ENCODE measurements at regions not wholly inside any gene's neighbourhood (a gene's known extent, or its start where the extent isn't known, plus 50 kb on each side); places are given as distances from the start of the nearest gene placed in this dataset.

DNA sequence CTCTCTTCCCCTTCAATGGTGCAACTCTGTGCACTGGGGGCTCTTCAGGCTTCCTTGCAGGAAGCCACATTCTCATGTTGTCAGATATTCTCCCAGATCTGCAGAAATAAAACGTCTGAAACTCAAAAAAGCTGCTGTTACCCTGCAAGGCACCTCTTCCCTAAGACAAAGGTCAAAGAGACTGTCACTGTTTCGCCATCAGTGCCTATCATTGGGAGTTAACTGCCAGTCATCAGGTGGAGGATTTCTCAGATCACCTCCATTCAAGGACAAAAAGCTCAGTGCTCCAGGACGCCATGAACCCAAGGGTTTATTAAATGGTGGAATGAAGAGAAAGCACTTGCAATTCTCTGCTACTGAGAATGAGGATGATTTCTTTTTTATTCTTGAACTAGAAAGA, 144.6 kb upstream of the PALS2 start:
- no peak for TF ChIP-seq ZNF565 (CRISPR knock-in tag; conservative IDR thresholded peaks at IDR 0.05; ENCODE audit: low read depth)
- no peak for TF ChIP-seq ZFP30 (CRISPR knock-in tag; IDR thresholded peaks at IDR 0.05)
- TF ChIP-seq TCF4 (CRISPR knock-in tag; IDR thresholded peaks at IDR 0.05; ENCODE audit: borderline replicate concordance), result no peak
- TF ChIP-seq, protein P1, sequence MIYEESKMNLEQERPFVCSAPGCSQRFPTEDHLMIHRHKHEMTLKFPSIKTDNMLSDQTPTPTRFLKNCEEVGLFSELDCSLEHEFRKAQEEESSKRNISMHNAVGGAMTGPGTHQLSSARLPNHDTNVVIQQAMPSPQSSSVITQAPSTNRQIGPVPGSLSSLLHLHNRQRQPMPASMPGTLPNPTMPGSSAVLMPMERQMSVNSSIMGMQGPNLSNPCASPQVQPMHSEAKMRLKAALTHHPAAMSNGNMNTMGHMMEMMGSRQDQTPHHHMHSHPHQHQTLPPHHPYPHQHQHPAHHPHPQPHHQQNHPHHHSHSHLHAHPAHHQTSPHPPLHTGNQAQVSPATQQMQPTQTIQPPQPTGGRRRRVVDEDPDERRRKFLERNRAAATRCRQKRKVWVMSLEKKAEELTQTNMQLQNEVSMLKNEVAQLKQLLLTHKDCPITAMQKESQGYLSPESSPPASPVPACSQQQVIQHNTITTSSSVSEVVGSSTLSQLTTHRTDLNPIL (CRISPR knock-in tag; IDR thresholded peaks at IDR 0.05; ENCODE audit: low read depth), result no peak
- no peak for TF ChIP-seq ARNTL (CRISPR knock-in tag; IDR thresholded peaks at IDR 0.05; ENCODE audit: borderline replicate concordance, low read depth)
- TF ChIP-seq, protein P2, sequence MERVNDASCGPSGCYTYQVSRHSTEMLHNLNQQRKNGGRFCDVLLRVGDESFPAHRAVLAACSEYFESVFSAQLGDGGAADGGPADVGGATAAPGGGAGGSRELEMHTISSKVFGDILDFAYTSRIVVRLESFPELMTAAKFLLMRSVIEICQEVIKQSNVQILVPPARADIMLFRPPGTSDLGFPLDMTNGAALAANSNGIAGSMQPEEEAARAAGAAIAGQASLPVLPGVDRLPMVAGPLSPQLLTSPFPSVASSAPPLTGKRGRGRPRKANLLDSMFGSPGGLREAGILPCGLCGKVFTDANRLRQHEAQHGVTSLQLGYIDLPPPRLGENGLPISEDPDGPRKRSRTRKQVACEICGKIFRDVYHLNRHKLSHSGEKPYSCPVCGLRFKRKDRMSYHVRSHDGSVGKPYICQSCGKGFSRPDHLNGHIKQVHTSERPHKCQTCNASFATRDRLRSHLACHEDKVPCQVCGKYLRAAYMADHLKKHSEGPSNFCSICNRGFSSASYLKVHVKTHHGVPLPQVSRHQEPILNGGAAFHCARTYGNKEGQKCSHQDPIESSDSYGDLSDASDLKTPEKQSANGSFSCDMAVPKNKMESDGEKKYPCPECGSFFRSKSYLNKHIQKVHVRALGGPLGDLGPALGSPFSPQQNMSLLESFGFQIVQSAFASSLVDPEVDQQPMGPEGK (CRISPR knock-in tag; IDR thresholded peaks at IDR 0.05; ENCODE audit: borderline replicate concordance), result no peak
- TF ChIP-seq RARB (CRISPR knock-in tag; IDR thresholded peaks at IDR 0.05), result no peak
- no peak for TF ChIP-seq OSR1 (CRISPR knock-in tag; IDR thresholded peaks at IDR 0.05)
- TF ChIP-seq ZC3H10 (CRISPR knock-in tag; IDR thresholded peaks at IDR 0.05), result no peak
